ENCODE measurements at regions not wholly inside any gene's neighbourhood (a gene's known extent, or its start where the extent isn't known, plus 50 kb on each side); places are given as distances from the start of the nearest gene placed in this dataset.
A peak's percentile ranks its signal among the peaks of the same experiment; 100 is the strongest.

DNA sequence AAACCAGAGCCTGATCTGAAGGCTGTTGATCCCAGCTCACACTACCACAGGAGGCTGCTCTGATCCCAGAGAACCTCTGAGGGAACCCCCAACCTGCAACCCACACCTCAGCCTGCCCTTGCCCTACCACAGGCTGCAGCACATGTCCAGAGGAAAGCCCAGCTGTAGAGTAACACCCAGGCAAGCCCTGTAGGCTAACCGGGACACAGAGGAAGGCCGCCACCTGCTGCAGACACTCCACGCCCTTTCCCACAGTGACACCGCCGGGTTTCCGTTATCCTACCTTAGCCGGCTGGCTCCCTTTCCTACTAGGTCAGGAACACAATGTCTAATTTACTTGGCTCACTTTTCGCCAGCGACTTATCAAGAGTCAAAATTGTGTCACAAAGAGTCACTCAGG is 266.7 kb upstream of the KLHL29 start:
- H3K4me1 ChIP-seq = peaks cover 0 to 5% (median 0%) of the 10 kb centered on the region in 3 donors
- WGBS, 2 donors = 88 to 89% methylated on average over 9 of the region's 9 CpGs
- H3K36me3 ChIP-seq = no peaks in the 10 kb centered on the region
- TF ChIP-seq, protein P1, sequence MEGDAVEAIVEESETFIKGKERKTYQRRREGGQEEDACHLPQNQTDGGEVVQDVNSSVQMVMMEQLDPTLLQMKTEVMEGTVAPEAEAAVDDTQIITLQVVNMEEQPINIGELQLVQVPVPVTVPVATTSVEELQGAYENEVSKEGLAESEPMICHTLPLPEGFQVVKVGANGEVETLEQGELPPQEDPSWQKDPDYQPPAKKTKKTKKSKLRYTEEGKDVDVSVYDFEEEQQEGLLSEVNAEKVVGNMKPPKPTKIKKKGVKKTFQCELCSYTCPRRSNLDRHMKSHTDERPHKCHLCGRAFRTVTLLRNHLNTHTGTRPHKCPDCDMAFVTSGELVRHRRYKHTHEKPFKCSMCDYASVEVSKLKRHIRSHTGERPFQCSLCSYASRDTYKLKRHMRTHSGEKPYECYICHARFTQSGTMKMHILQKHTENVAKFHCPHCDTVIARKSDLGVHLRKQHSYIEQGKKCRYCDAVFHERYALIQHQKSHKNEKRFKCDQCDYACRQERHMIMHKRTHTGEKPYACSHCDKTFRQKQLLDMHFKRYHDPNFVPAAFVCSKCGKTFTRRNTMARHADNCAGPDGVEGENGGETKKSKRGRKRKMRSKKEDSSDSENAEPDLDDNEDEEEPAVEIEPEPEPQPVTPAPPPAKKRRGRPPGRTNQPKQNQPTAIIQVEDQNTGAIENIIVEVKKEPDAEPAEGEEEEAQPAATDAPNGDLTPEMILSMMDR (IDR thresholded peaks at IDR 0.05) = no peak
- DNase-seq (no peak), ATAC-seq (no peak), FAIRE-seq (no peak)
- H3K27me3 ChIP-seq = no peaks in the 10 kb centered on the region
- intact Hi-C loops (cut with DNase I) = no loop called here
- no peak overlapping the region for H3K4me3 ChIP-seq
- no peaks in the 10 kb centered on the region for H3K9me3 ChIP-seq
- no peak overlapping the region for H3K27ac ChIP-seq

DNA sequence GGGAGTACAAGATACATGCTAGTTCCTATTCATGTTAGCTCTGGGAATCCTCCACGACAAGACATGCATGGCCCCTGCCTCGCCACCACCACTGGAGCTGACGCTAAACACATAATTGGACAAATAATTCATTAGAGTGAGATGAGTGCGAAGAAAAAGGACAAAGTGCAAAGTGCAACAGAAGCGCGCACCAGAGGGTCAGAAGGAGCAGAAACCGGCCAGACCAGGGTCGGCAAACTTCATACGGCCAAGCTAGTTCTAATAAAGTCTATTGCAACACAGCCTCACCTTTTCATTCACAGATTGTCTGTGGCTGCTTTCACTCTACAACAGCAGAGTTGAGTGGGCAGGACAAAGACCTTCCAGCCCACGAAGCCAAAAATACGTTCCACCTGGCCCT is 266.1 kb upstream of the KLHL29 start:
- H3K4me1 ChIP-seq = peaks cover 0 to 5% (median 0%) of the 10 kb centered on the region in 3 donors

GRCh38 chr2:23120161-23120560 is 264.8 kb upstream of the KLHL29 start:
- peaks cover 0 to 5% (median 0%) of the 10 kb centered on the region in 3 donors for H3K4me1 ChIP-seq
- WGBS, 2 donors = 93 to 95% methylated on average over 4 of the region's 4 CpGs
- TF ChIP-seq, protein P1 (IDR thresholded peaks at IDR 0.05) = no peak
- no peak overlapping the region for H3K4me3 ChIP-seq
- intact Hi-C loops (cut with DNase I) = no loop called here
- no peaks in the 10 kb centered on the region for H3K27me3 ChIP-seq
- no peaks in the 10 kb centered on the region for H3K9me3 ChIP-seq
- DNase-seq = no peak
- H3K27ac ChIP-seq = no peak overlapping the region
- FAIRE-seq = no peak
- ATAC-seq = no peak
- H3K36me3 ChIP-seq = no peaks in the 10 kb centered on the region

More for the DNA sequence above, 266.1 kb upstream of the KLHL29 start:
- Histone ChIP-seq H3K36me3 (no peaks in the 10 kb centered on the region), H3K27ac (no peak overlapping the region), H3K27me3 (no peaks in the 10 kb centered on the region), H3K9me3 (no peaks in the 10 kb centered on the region), H3K4me3 (no peak overlapping the region)
- ATAC-seq = no peak
- 89 to 93% methylated on average over 11 of the region's 11 CpGs for WGBS, 2 donors
- no peak for FAIRE-seq
- DNase-seq = no peak
- TF ChIP-seq, protein P1 (IDR thresholded peaks at IDR 0.05) = no peak
- intact Hi-C loops (cut with DNase I) = no loop called here

DNA sequence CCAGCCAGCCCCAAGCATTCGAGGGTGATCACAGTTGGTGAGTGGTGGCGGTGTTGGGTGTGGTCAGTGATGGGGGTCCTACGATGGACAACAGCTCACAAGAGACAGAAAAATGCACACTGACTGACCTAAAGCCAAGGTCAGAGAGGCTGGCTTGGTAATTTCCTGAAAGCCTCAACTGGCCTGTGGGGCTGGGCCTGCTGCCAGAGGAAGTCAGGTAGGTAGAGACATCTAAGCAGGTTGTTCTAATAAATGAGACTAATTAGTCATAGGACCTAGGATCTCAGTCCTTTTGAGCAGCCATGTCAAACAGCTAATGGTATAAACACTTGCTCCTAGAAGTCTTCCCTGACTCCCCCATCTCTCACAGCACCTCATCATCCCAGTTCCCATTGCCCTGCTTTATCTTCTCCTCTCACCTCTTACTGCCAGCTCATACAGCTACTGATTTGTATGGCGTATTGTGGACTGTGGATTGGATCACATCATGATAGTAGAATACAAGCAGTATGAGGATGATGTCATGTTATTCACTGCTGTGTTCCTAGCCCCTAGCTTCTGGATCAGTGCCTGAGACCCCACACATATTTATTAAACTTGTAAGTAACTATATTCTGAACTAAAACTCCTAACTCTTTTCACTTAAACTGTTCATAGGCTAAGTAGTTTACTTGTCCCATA is 262.9 kb upstream of the KLHL29 start:
- Histone ChIP-seq H3K36me3 (no peaks in the 10 kb centered on the region), H3K27me3 (no peaks in the 10 kb centered on the region), H3K4me1 (peaks cover 0 to 8% (median 6%) of the 10 kb centered on the region in 3 donors), H3K9me3 (no peaks in the 10 kb centered on the region), H3K4me3 (no peak overlapping the region), H3K27ac (no peak overlapping the region)
- DNase-seq (no peak), ATAC-seq (peak in 1 of 4 donors; percentile 36), FAIRE-seq (no peak)
- intact Hi-C loops (cut with DNase I) = no loop called here
- TF ChIP-seq, protein P1 (IDR thresholded peaks at IDR 0.05) = no peak
- WGBS, 2 donors = 85 to 87% methylated on average over 4 of the region's 4 CpGs

DNA sequence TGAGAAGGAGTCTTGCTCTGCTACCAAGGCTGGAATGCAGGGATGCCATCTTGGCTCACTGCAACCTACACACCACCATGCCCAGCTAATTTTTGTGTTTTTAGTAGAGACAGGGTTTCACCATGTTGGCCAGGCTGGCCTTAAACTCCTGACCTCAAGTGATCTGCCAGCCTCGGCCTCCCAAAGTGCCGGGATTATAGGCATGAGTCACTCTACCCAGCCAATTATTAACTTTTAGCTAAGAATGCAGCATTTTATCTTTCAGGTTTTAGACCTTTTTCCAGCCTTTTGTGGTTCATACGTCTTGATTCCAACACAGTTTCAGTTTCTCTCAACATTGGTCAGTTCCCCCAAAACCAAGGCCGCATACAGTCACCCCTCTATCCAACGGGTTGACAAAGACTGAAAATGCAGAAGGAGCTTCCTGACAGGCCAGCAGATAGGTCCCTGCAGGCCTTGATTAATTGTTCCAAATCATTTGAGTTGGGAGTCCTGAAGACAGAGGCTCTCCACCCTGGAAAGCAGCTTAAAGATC is 262.2 kb upstream of the KLHL29 start:
- Histone ChIP-seq H3K9me3 (no peaks in the 10 kb centered on the region), H3K27me3 (no peaks in the 10 kb centered on the region), H3K36me3 (no peaks in the 10 kb centered on the region), H3K27ac (no peak overlapping the region), H3K4me1 (peaks cover 0 to 11% (median 6%) of the 10 kb centered on the region in 3 donors), H3K4me3 (no peak overlapping the region)
- ATAC-seq (peak in 2 of 4 donors; percentile 41 to 47), DNase-seq (no peak), FAIRE-seq (no peak)
- TF ChIP-seq, protein P1 (IDR thresholded peaks at IDR 0.05) = no peak
- 46 to 50% methylated on average over 5 of the region's 5 CpGs for WGBS, 2 donors
- intact Hi-C loops (cut with DNase I) = no loop called here

Measured in pancreas (tissue), 10 donors.